ENCODE measurements at regions not wholly inside any gene's neighbourhood (a gene's known extent, or its start where the extent isn't known, plus 50 kb on each side); places are given as distances from the start of the nearest gene placed in this dataset.
"Not testable (repeated sequence)": the region's sequence is repeated elsewhere in the genome, so short reads cannot be mapped to it uniquely, and the experiment has no call there.

DNA sequence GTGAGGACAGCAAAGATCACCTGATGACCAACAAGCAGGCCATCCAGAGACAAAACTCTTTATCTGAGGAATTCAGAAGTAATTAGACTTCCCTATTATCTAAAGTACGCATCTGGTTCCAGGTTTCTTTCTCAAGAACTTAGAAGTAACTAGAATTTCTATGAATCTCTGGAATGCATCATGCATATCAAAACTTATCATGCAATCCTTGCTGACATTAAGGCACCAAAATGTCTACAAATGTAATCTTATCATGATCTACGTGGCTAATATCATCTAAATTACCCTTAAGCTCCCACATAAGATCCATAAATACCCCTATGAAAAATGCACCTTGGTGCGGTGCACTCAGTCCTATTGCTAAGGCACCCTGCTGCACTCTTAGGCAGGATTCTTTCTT, 488.1 kb upstream of the TLE4 start:
- WGBS (ENCODE audit: insufficient coverage, low lambda C conversion rate): no CpG with 5 or more reads among the region's 3 CpGs
- H3K27me3 ChIP-seq (ENCODE audit: control insufficient read depth, insufficient read depth, low read length): no peaks in the 10 kb centered on the region
- H3K27ac ChIP-seq (ENCODE audit: low read length): no peak overlapping the region

DNA sequence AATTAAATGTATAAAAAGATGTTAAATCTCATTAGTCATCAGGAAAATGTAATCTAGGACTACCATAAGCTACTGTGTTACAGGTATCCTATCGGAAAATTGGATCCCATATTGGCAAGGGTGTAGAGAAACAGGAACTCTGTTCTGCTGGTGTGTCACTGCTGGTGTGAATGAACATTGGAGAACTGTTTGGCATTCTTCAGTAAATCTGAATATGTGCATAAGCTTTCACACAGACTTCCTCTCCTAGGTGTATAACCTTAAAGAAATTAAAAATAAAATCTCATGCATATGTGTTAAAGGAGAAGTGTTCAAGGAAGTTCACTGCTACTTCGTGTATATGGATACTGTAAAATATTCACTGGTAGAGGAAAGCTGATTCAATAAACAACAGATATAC, 484.6 kb upstream of the TLE4 start:
- Histone ChIP-seq H3K9me3 (ENCODE audit: control insufficient read depth, low read depth, low read length) (peaks cover 2% of the 10 kb centered on the region), H3K27ac (ENCODE audit: low read length) (no peak overlapping the region), H3K4me1 (ENCODE audit: control insufficient read depth, insufficient read depth, low read length) (no peaks in the 10 kb centered on the region), H3K27me3 (ENCODE audit: control insufficient read depth, insufficient read depth, low read length) (no peaks in the 10 kb centered on the region), H3K4me3 (ENCODE audit: low read length) (no peak overlapping the region), H3K36me3 (ENCODE audit: control insufficient read depth, insufficient read depth, low read length) (no peaks in the 10 kb centered on the region)
- WGBS (ENCODE audit: insufficient coverage, low lambda C conversion rate): no CpG with 5 or more reads among the region's 2 CpGs
- DNase-seq: no peak

More for the DNA sequence above, 488.1 kb upstream of the TLE4 start:
- DNase-seq: no peak
- Histone ChIP-seq H3K9me3 (ENCODE audit: control insufficient read depth, low read depth, low read length) (peaks cover 2% of the 10 kb centered on the region), H3K36me3 (ENCODE audit: control insufficient read depth, insufficient read depth, low read length) (no peaks in the 10 kb centered on the region), H3K4me1 (ENCODE audit: control insufficient read depth, insufficient read depth, low read length) (no peaks in the 10 kb centered on the region), H3K4me3 (ENCODE audit: low read length) (no peak overlapping the region)

DNA sequence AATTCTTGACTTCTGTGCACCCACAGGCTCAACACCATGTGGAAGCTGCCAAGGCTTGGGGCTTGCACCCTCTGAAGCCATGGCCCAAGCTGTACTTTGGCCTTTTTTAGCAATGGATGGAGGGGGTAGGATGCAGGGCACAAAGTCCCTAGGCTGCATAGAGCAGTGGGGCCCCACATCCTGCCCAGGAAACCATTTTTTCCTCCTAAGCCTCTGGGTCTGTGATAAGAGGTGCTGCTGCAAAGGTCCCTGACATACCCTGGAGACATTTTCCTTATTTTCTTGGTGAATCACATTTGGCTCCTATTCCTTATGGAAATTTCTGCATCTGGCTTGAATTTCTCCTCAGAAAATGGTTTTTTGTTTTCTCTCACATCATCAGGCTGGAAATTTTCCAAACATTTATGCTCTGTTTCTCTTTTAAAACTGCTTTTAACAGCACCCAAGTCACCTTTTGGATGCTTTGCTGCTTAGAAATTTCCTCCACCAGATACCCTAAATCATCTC, 482.7 kb upstream of the TLE4 start:
- no peak overlapping the region for H3K4me3 ChIP-seq (ENCODE audit: low read length)
- H3K9me3 ChIP-seq (ENCODE audit: control insufficient read depth, low read depth, low read length): peaks cover 2% of the 10 kb centered on the region
- no peaks in the 10 kb centered on the region for H3K27me3 ChIP-seq (ENCODE audit: control insufficient read depth, insufficient read depth, low read length)
- H3K4me1 ChIP-seq (ENCODE audit: control insufficient read depth, insufficient read depth, low read length): no peaks in the 10 kb centered on the region
- DNase-seq: no peak
- no peaks in the 10 kb centered on the region for H3K36me3 ChIP-seq (ENCODE audit: control insufficient read depth, insufficient read depth, low read length)
- no peak overlapping the region for H3K27ac ChIP-seq (ENCODE audit: low read length)

DNA sequence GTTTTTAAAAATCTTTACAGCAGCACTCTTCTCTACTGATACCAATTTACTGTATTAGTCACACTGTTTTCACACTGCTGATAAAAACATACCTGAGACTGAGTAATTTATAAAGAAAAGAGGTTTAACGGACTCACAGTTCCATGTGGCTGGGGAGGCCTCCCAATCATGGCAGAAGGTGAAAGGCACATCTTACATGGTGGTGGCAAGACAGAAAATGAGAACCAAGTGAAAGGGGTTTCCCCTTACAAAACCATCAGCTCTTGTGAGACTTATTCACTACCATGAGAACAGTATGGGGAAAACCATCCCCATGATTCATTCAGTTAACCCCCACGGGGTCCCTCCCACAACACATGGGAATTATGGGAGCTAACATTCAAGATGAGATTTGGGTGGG, 481.9 kb upstream of the TLE4 start:
- no CpG with 5 or more reads among the region's 2 CpGs for whole genome bisulfite sequencing (ENCODE audit: insufficient coverage, low lambda C conversion rate)

DNA sequence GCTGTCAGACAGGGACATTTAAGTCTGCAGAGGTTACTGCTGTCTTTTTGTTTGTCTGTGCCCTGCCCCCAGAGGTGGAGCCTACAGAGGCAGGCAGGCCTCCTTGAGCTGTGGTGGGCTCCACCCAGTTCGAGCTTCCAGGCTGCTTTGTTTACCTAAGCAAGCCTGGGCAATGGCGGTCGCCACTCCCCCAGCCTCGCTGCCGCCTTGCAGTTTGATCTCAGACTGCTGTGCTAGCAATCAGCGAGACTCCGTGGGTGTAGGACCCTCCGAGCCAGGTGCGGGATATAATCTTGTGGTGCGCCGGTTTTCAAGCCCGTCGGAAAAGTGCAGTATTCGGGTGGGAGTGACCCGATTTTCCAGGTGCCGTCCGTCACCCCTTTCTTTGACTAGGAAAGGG, 468.5 kb upstream of the TLE4 start:
- not testable (repeated sequence) for H3K27ac ChIP-seq (ENCODE audit: low read length); H3K4me3 ChIP-seq (ENCODE audit: low read length); H3K27me3 ChIP-seq (ENCODE audit: control insufficient read depth, insufficient read depth, low read length); H3K36me3 ChIP-seq (ENCODE audit: control insufficient read depth, insufficient read depth, low read length); DNase-seq; H3K4me1 ChIP-seq (ENCODE audit: control insufficient read depth, insufficient read depth, low read length); H3K9me3 ChIP-seq (ENCODE audit: control insufficient read depth, low read depth, low read length)
- WGBS (ENCODE audit: insufficient coverage, low lambda C conversion rate): no CpG with 5 or more reads among the region's 17 CpGs

More for the DNA sequence above, 481.9 kb upstream of the TLE4 start:
- H3K27ac ChIP-seq (ENCODE audit: low read length); DNase-seq; H3K9me3 ChIP-seq (ENCODE audit: control insufficient read depth, low read depth, low read length); H3K27me3 ChIP-seq (ENCODE audit: control insufficient read depth, insufficient read depth, low read length); H3K4me1 ChIP-seq (ENCODE audit: control insufficient read depth, insufficient read depth, low read length); H3K4me3 ChIP-seq (ENCODE audit: low read length); H3K36me3 ChIP-seq (ENCODE audit: control insufficient read depth, insufficient read depth, low read length): not testable (repeated sequence)

DNA sequence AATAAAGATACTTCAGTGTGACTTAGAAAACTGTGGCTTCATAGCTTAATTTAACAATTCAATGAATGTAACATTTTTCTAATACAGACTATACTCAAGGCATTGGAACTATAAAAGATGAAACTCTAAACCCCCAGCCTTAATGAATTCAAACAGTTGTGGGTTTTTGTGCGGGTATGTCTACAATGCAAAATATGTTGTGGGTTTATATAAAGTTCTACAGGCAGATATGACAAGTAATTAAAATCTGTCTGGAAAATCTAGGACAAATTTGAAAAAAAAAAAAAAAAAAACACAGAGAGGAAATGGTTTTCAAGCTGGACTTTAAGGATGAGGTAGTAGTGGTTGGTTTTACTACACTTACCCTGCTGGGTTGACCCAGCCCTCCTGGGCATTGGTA, 467.5 kb upstream of the TLE4 start:
- H3K27ac ChIP-seq (ENCODE audit: low read length): no peak overlapping the region
- H3K4me3 ChIP-seq (ENCODE audit: low read length): no peak overlapping the region
- no peaks in the 10 kb centered on the region for H3K9me3 ChIP-seq (ENCODE audit: control insufficient read depth, low read depth, low read length)
- no peaks in the 10 kb centered on the region for H3K4me1 ChIP-seq (ENCODE audit: control insufficient read depth, insufficient read depth, low read length)
- WGBS (ENCODE audit: insufficient coverage, low lambda C conversion rate): 100% methylated on average over 1 of the region's 1 CpG
- H3K36me3 ChIP-seq (ENCODE audit: control insufficient read depth, insufficient read depth, low read length): no peaks in the 10 kb centered on the region
- DNase-seq: no peak
- H3K27me3 ChIP-seq (ENCODE audit: control insufficient read depth, insufficient read depth, low read length): no peaks in the 10 kb centered on the region

GRCh38 chr9:79104951-79105350, 466.8 kb upstream of the TLE4 start:
- Histone ChIP-seq H3K27me3 (ENCODE audit: control insufficient read depth, insufficient read depth, low read length) (no peaks in the 10 kb centered on the region), H3K4me1 (ENCODE audit: control insufficient read depth, insufficient read depth, low read length) (no peaks in the 10 kb centered on the region), H3K9me3 (ENCODE audit: control insufficient read depth, low read depth, low read length) (no peaks in the 10 kb centered on the region), H3K4me3 (ENCODE audit: low read length) (no peak overlapping the region), H3K36me3 (ENCODE audit: control insufficient read depth, insufficient read depth, low read length) (no peaks in the 10 kb centered on the region), H3K27ac (ENCODE audit: low read length) (no peak overlapping the region)
- DNase-seq: no peak
- WGBS (ENCODE audit: insufficient coverage, low lambda C conversion rate): no CpG with 5 or more reads among the region's 2 CpGs

DNA sequence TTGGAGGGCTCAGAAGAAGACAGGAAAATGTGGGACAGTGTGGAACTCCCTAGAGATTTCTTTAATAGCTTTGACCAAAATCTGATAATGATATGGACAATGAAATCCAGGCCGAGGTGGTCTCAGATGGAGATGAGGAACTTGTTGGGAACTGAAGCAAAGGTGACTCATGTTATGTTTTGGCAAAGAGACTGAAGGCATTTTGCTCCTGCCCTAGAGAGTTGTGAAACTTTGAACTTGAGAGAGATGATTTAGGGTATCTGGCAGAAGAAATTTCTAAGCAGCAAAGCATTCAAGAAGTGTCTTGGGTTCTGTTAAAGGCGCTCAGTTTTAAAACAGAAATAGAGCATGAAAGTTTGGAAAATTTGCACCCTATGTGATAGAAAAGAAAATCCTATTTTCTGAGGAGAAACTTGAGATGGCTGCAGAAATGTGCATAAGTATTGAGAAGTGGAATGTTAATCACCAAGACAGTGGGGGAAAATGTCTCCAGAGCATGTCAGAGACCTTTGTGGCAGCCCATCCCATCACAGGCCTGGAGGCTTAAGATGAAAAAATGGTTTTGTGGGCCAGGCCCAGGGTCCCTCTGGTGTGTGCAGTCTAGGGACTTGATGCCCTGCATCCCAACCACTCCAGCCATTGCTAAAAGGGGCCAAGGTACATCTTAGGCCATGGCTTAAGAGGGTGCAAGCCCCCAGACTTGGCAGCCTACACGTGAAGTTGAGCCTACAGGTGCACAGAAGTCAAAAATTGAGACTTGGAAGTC, 463.7 kb upstream of the TLE4 start:
- Histone ChIP-seq H3K27me3 (ENCODE audit: control insufficient read depth, insufficient read depth, low read length) (no peaks in the 10 kb centered on the region), H3K9me3 (ENCODE audit: control insufficient read depth, low read depth, low read length) (no peaks in the 10 kb centered on the region), H3K4me1 (ENCODE audit: control insufficient read depth, insufficient read depth, low read length) (no peaks in the 10 kb centered on the region), H3K27ac (ENCODE audit: low read length) (no peak overlapping the region), H3K36me3 (ENCODE audit: control insufficient read depth, insufficient read depth, low read length) (no peaks in the 10 kb centered on the region), H3K4me3 (ENCODE audit: low read length) (no peak overlapping the region)
- WGBS (ENCODE audit: insufficient coverage, low lambda C conversion rate): 88% methylated on average over 1 of the region's 3 CpGs
- no peak for DNase-seq

DNA sequence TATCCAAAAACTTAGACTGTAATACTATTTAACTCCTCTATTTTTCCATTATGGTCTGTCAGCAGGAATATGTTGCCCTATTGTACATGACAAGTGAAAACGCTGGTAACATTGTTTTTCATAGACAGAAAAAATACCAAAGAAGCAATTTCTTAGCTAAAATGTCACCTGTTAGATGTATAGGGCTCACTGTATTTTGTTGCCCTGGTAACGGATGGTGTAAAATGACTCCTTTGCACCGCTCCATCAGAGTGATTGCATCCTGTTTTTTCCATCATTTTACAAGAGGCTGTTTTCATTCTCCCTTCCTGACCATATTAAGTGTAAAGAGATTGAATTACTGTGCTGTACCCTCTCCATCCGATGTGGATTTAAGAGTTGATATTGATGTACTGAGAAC, 460.1 kb upstream of the TLE4 start:
- Histone ChIP-seq H3K36me3 (ENCODE audit: control insufficient read depth, insufficient read depth, low read length) (no peaks in the 10 kb centered on the region), H3K9me3 (ENCODE audit: control insufficient read depth, low read depth, low read length) (no peaks in the 10 kb centered on the region), H3K27me3 (ENCODE audit: control insufficient read depth, insufficient read depth, low read length) (no peaks in the 10 kb centered on the region), H3K27ac (ENCODE audit: low read length) (no peak overlapping the region), H3K4me3 (ENCODE audit: low read length) (no peak overlapping the region), H3K4me1 (ENCODE audit: control insufficient read depth, insufficient read depth, low read length) (no peaks in the 10 kb centered on the region)
- DNase-seq: no peak
- 100% methylated on average over 1 of the region's 4 CpGs for WGBS (ENCODE audit: insufficient coverage, low lambda C conversion rate)

GRCh38 chr9:79115176-79115575, 456.6 kb upstream of the TLE4 start:
- no peaks in the 10 kb centered on the region for H3K36me3 ChIP-seq (ENCODE audit: control insufficient read depth, insufficient read depth, low read length)
- no peaks in the 10 kb centered on the region for H3K27me3 ChIP-seq (ENCODE audit: control insufficient read depth, insufficient read depth, low read length)
- WGBS (ENCODE audit: insufficient coverage, low lambda C conversion rate): no CpG with 5 or more reads among the region's 4 CpGs
- H3K27ac ChIP-seq (ENCODE audit: low read length): no peak overlapping the region
- H3K9me3 ChIP-seq (ENCODE audit: control insufficient read depth, low read depth, low read length): no peaks in the 10 kb centered on the region
- H3K4me3 ChIP-seq (ENCODE audit: low read length): no peak overlapping the region
- DNase-seq: no peak
- no peaks in the 10 kb centered on the region for H3K4me1 ChIP-seq (ENCODE audit: control insufficient read depth, insufficient read depth, low read length)

DNA sequence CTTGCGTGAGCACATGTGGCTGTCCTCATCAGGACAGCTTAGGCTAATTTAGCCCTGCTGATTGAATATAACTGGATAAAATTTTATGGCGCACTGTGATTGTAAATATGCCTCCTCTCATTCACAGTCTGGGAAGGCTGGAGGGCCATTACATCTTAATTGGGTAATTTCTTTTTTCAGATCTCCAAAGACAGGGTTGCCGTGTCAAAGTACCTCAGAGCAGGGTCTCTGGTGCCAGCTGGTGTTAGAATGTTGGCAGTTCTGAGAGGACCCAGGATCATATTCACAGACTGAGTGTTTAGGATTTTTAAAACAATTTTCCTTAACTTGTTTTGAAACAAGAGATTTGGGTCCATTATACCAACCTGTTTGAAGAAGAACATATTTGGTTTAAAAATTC, 455.7 kb upstream of the TLE4 start:
- Histone ChIP-seq H3K9me3 (ENCODE audit: control insufficient read depth, low read depth, low read length) (no peaks in the 10 kb centered on the region), H3K27me3 (ENCODE audit: control insufficient read depth, insufficient read depth, low read length) (no peaks in the 10 kb centered on the region), H3K27ac (ENCODE audit: low read length) (no peak overlapping the region), H3K4me1 (ENCODE audit: control insufficient read depth, insufficient read depth, low read length) (no peaks in the 10 kb centered on the region), H3K4me3 (ENCODE audit: low read length) (no peak overlapping the region), H3K36me3 (ENCODE audit: control insufficient read depth, insufficient read depth, low read length) (no peaks in the 10 kb centered on the region)
- no peak for DNase-seq
- WGBS (ENCODE audit: insufficient coverage, low lambda C conversion rate): no CpG with 5 or more reads among the region's 3 CpGs

Data from large intestine (tissue), 3 donors.